Fibroblast of the conjunctiva (primary cell): ENCODE measurements at regions not wholly inside any gene's neighbourhood (a gene's known extent, or its start where the extent isn't known, plus 50 kb on each side); places are given as distances from the start of the nearest gene placed in this dataset.
"Not testable (repeated sequence)": the region's sequence is repeated elsewhere in the genome, so short reads cannot be mapped to it uniquely, and the experiment has no call there.

ENCODE experiments used
- DNase-seq: peaks from one replicate; pipeline ENCODE4 v3.0.0-alpha.2; 2010; ENCODE audit warnings: low read depth

DNA sequence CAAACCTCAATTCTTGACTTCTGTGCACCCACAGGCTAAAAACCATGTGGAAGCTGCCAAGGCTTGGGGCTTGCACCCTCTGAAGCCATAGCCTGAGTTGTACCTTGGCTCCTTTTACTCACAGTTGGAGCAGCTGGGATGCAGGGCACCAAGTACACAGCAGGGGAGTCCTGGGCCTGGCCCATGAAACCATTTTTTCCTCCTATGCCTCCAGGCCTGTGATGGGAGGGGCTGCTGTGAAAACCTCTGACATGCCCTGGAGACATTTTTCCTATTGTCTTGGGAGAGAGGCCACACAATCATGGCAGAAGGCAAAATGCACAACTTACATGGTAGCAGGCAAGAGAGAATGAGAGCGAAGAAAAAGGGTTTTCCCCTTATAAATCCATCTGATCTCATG is 568.6 kb downstream of the SMARCA1 start:
- DNase-seq, result not testable (repeated sequence)

DNA sequence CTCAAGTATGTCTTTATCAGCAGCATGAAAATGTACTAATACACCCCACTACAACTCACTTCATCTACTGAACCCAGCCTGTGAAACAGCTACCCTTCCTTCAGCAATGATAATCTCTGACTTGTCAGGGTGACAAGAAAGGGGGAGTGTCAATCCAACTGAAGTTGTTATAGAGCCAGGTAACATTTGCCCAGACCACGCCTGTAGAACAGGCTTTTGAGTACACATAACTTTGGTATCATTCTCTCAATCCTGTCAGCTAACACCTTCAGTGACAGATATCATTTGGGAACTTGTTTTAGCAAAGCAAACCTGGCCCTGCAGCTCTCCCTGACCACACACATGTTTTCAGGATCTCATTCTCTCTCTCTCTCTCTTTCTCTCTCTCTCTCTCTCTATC is 592.2 kb downstream of the SMARCA1 start:
- no peak for DNase-seq

DNA sequence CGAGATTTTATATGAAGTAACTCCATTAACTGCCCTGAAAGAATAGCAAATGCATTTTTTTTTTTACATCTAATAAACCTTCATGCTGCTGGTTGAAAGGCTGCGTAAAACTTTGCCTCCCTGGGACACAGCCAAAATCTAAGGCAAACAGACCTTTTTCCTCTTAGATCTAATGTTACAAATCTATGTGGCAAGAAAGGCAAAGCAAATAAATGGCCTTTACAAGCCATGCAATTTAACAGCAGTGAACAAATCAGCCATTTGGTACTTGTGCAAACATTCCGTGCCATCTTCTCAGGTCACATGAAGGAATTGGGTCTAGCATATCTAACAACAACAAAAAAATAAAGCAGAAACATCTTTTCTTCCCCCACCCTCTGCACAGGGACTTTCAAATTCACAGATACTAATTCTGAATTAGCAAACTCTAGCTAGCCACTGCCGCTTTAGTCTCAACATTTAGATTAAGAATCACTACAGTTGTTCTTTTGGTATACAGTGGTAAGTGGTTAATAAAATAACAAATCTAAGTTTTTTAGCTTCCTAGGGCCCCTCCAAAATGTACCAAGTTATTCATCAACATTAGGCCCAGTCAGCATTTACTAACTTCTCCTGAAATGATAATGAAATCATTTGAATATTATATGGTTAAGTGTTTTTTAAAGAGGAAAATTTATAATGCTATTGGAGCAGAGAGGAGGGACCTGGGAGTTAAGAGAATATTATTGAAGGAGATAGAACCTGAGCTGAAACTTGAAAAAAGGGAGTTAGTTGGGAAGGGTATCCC is 593.8 kb downstream of the SMARCA1 start:
- no peak for DNase-seq

DNA sequence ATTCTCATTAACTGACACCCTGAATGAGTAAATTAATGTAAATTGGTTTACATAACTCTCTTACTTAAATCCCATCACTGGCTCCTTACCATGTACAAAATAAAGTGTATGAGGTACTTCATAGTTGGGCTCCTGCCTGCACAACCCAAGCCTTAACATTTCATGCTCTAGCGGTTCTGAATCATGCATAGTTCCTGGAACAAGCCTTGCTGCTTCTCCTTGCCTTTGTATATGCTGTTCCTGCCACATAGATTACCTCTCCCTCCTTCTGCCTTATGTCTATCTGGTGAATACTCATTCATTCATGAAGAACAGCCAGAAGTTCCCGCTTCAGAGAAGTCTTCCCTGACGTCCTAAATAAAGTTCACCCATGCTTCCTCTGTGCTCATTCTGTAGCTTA is 594.7 kb downstream of the SMARCA1 start:
- DNase-seq, result no peak

DNA sequence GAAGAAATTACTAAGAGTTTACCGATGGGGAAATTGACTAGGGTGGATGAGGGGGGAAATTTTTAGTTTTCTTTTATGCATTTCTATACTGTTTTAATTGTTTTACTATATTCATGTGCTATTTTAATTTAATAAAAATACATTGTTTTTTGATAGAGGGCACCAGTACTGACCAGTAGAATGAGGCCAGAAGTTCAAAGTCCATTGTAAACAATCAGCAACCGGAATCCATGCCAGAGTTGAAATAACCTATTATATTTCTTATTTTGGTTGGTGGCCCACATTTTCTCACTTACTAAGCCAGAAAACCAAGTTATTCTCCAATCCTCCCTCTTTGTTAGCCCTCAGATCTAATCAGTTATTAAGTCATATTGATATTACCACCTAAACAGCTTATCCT is 595.9 kb downstream of the SMARCA1 start:
- no peak for DNase-seq

DNA sequence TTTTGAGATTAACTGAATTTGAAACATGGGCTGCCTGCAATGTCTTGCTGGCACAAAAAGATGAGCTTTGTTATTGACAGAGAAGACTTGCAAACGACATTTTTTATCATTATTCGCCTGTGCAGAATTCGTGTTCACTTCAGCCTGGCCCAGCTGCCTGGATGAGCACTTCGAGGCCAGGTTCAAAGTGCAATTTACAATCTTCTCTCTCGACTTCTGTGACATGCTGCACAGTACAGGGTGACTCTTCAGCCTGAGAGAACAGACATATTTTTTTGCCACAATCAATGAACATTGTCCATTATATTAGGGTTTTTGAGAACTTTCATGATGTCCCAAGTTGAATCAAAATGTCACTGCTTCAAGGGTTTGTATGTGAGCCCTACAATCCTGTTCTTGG is 616.5 kb downstream of the SMARCA1 start:
- no peak for DNase-seq

DNA sequence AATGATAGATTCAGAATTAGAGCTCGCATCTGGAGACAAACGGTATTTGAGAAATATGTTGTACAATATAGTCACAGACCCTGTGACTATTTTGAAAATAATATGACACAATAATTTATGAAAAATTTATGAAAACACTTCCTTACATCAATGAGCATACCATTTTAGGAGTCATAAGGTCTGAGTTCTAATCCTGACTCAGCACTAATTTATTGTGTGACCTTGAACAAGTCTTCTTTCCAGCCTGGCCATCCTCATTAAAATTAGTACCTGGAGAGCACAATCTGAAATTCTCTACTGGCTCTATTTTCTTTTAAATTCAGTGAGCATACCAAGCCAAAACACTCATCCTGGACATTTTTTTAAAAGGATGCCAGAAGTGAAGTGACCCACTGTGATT is 622.3 kb downstream of the SMARCA1 start:
- DNase-seq, result no peak

DNA sequence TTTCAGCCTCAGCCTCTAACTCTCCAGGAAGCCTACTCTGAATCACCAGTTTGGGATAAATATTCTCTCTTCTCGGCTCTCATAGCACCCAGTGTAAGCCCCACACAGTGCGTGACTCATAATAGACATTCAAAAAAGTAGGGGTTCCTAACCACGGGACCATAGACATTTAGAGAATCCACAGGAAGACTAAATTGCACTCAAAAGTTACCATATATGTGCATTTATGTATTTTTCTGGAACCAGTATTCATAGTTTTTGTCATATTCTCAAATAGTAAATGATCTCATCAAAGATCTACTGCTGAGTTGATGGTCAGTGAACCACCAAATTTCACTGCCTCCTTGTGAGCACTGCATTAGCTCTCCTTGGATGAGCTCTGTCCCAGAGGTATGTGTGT is 625.7 kb downstream of the SMARCA1 start:
- no peak for DNase-seq

DNA sequence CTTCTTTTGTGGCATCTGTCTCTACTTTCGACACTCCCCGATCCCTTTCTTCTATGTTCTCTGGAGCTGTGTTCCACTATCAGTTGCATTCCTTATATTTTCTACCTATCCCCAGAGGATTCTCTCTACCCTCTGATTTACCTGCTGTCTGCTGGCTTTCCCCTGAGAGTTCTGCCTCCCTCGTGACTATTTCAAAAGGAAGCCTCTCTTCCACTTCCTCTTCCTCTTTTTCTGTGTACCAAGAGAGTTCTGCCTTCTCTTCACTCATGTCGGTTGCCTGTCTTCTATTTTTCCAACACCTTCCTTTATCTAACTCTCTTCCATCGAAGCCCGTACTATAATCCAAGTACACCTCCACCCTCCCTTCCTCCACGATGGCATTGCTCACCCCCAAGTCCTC is 631.7 kb downstream of the SMARCA1 start:
- DNase-seq, result no peak

DNA sequence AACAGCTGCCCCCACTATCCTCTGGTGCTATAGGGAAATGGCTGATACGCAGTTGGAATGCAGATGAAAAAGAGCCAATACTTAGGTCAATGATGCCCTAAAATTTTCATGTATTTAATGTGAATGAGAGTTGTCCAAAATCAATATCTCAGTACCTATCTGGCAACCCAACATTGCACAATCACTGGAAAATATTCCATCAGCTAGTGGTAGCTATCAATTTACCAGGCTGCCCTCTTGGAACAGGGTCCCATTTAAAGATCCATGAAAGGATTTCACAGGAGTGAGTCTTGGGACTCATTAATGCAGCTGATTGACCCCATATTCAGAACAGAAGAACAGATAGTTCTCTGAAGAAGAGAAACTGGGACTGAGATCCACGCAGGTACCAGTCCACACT is 638.9 kb downstream of the SMARCA1 start:
- no peak for DNase-seq

DNA sequence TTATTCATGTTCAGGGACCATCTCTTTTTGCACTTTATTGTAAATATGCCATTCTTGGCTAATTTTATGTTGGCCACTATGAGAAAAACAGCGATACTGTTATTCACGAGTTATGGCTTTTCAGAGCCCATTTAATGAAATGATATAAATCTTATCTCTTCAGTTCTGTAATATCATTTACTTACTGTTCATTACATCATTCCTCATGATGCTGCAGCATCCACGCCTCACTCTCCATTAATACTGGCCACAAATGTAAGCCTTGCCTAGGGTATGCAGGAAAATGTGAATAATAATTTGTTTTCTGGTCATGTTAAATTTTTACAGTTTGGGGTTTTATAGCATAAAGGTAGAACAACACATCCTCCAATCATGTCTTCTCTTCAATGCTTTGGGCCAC is 639.6 kb downstream of the SMARCA1 start:
- DNase-seq, result no peak

DNA sequence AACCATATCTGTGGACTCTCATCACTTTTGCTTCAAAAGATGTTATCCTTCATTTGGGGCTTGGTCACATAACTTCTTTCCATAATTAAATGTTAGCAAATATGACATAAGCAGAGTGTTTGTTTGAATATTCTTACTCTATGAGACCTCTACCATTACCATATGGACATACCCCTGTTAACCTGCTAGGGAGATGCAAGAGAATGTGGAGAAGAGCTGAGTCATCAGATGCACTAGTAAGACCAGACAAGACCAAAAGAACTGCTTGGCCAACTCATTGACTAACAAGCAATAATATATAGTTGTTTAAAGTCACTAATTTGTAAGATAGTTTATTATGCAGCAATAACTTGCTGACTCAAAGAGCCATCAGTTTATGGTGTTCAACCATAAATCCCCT is 652.9 kb downstream of the SMARCA1 start:
- DNase-seq, result no peak

DNA sequence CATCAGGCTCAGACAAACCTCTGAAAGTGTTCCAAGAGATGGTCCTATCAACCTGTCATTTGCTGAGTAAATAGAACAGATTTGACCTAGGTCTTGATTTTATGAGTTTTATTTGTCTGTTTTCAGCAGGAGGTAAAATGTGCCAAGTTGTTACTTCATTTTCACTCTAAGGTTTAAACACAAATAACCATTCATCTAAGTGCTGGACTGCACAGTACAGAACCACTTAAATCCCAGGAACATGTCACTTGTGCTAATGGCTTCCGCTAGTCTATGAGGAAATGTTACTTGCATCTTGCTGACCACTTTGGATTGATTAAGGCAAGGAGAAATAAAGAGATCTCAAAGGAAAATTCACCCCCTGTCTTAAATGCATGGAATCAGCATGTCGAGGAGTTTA is 660.7 kb downstream of the SMARCA1 start:
- no peak for DNase-seq

DNA sequence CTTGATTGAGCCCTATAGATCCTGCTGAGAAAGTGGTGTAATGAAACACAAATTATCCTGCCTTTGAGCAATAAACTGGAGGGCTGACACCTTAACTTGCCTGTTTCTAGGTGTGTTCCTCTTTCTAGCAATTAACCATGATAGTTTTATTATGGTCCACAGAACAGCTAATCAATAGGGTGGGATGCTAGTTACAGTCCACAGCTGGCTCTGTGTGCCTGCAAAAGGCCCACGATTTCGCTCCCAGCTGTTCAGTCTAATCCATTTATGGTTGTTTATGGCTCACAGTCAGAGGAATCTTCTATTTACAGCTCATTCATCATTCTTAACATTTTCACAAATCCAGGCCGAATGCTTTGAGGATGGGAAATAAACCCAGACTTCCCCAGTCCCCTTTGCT is 674.9 kb downstream of the SMARCA1 start:
- DNase-seq, result no peak

DNA sequence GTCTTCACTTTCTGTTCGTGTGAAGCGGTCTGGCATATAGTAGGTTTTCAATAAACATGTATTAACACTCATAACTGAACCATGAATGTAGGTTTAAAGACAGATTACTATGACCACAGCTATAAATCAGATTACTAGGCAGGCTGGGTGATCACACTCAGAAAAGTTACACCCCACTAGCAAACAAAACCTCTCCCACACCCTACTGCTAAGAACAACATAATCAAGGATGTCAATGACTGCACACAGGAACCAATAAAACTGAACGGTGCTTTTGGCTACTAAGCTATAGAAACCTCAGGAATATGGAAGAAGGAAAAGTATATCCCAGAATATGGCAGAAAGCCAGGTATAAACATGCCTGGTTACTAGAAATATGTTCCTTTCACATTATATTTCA is 676.9 kb downstream of the SMARCA1 start:
- no peak for DNase-seq

DNA sequence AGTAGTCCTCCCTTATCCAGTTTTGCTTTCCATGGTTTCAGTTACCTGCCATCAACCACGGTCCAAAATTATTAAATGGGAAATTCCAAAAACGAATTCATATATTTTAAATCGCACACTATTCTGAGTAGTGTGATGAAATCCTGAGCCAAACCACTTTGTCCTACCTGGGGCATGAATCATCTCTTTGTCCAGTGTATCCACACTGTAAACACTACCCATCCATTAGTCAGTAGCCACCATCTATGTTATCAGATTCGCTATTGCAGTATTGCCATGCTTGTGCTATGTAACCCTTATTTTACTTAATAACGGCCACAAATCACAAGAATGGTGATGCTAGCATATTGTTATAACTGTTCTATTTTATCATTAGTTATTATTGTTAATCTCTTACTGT is 704.6 kb downstream of the SMARCA1 start:
- no peak for DNase-seq

DNA sequence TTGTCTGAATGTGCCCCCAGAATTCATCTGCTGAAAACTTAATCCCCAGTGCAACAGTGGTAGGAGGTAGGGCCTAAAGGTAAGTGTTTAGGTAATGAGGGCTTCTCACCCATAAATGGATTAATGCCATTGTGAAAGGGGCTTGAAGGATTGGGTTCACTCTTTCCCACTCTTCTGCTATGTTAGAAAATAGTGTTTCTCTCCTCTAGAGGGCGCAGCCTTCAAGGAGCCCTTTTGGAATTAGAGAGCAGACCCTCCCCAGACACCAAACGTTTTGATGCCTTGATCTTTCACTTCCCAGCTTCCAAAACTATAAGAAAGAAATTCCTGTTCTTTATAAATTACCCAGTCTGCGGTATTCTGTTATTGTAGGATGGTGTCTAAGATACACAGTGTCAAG is 706.4 kb downstream of the SMARCA1 start:
- DNase-seq, result no peak

DNA sequence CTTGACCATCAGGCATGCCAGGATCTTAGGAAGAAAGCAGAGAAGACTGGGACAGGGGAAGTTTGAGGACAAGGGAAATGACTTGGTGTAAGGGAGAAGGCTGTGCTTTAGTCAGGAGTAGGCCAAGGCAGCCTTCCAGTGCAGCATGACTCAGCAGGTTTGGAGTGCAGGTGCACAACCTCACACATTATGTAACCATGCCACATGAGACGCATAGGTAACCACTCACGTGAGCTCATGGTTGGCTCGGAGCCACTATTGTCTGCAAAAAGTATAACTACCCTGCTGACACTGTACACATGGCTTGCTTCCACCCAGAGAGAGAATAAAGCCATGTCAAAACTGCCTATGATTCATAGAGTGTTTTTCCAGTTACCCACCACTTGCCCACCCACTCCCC is 715.9 kb downstream of the SMARCA1 start:
- no peak for DNase-seq

DNA sequence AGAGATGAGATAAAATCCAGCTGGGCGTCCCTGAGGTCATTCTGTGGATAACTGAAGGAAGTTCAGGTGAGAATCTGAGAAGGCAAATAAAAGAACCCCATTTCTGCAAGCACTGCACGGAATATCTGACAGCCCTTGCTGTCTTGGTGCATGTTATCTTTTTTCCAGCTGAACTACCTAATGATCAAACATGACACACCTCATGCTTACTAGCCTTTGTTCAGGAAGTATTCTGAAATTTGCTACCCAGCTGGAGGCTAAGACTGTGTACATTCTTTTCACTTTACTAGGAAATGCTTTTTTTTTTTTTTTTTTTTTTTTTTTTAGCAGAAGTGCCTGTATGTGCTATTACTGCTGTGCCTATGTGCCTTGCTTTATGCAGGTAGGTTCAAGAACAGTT is 718.1 kb downstream of the SMARCA1 start:
- no peak for DNase-seq

DNA sequence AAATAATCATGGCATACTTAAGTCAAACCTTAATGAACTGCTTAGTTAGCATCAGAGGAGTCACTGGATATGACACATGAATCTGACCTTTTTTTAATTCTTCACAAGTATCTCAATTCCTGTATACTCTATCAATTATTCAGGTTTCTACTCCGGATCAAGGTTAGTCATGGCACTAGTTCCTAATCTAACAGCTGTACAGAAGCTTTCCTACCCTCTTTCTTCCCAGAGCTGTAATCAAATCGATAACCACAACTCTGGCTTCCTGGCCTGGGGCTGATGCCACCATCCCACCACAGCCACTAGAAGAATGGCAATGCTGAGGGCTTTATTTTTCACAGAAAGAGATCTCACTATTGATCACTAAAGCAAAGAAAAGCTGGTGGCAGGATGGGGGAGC is 718.5 kb downstream of the SMARCA1 start:
- DNase-seq, result no peak

DNA sequence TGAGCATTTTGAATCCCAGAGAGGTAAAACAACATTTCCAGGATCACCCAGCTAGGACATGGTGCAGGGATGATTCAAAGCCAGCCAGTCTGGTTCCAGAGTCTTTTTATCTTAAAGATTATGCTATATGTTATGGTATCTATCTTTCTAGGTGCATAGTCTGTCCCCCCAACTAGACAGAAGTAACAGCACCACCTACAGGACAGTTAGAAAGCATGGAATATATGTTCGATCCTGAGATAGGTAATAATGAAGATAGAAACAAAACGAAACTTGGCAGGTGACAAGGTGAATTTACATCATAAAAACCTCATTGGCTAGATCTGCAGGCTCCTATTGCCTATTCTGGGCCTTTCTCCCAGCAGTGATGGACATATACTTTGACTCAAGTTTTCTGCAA is 723.2 kb downstream of the SMARCA1 start:
- DNase-seq, result no peak

DNA sequence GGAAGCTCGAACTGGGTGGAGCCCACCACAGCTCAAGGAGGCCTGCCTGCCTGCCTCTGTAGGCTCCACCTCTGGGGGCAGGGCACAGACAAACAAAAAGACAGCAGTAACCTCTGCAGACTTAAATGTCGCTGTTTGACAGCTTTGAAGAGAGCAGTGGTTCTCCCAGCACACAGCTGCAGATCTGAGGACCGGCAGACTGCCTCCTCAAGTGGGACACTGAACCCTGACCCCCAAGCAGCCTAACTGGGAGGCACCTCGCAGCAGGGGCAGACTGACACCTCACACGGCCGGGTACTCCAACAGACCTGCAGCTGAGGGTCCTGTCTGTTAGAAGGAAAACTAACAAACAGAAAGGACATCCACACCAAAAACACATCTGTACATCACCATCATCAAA is 730.9 kb upstream of the ACTRT1 start:
- DNase-seq, result not testable (repeated sequence)

DNA sequence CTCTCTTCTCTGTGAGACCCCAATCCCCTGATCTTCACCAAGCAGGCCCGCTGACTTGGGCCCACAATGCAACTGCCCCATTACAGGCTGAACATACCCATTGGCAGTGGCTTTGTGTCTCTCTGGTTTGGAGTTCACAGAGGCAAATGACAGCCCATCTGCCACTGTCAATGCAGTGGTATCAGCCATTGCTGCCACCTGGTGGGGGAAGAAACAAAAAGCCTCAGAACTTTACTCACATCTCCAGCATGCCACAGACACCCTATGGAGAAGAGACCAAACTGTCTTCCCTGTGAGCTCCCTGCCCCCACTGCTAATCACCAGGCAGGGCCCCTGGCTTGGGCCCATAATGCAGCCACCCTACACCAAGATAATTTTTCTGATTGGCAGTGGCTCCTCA is 729.3 kb upstream of the ACTRT1 start:
- no peak for DNase-seq

DNA sequence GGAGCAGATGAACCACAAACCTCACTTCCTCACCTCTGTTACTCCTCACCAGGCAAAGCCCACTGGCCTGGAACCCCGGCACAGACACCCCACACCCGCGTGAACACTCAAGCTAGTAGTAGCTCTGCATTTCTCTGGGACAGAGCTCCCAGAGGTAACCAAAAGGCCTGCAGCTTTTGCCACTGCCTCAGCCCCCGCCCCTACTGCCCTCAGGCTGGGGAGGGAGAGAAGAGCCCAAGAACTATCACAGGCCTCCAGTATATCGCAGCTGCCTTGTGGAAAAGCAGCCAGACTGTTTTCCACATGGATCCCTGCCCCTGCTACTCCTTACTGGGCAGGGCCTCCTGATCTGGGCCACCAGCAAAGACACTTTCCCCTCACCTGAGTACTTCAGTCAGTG is 728.7 kb upstream of the ACTRT1 start:
- DNase-seq, result no peak

DNA sequence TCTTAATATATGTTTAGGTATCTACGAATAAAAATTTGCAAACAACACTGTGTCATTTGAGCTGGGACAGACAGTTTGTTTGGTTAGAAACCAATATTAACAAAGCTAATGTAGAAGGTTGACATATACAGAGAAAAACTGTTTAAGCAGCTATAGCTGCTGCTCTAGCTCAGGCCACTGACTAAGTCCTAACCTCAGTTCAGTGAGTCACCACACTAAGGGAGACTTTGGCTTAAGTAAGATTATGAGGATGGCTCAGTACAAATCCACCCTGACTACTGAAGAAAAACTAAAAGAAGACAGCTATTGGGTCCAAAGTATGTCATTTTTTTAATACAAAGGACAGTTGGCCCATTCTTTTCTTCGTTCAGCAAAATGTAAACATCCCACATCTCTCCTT is 717.3 kb upstream of the ACTRT1 start:
- no peak for DNase-seq
